ENCODE measurements at regions not wholly inside any gene's neighbourhood (a gene's known extent, or its start where the extent isn't known, plus 50 kb on each side); places are given as distances from the start of the nearest gene placed in this dataset.

GRCh38 chr7:85716353-85716752 lies 529.5 kb upstream of the SEMA3D start:
- no peak for DNase-seq (ENCODE audit: low read depth in 1 of 2, low spot score in 1 of 2)
- Histone ChIP-seq H3K27ac (replicated peaks) (no peak overlapping the region), H3K4me3 (replicated peaks; ENCODE audit: insufficient read depth, low read length) (no peak overlapping the region), H3K27me3 (ENCODE audit: insufficient read depth, poor library complexity, severe bottlenecking) (no peaks in the 10 kb centered on the region)
- TF ChIP-seq GABPA (IDR thresholded peaks at IDR 0.05; ENCODE audit: low read depth) = no peak
- no peak for TF ChIP-seq REST (IDR thresholded peaks at IDR 0.05; ENCODE audit: insufficient replicate concordance, low read depth)
- no peak for TF ChIP-seq SPI1 (IDR thresholded peaks at IDR 0.05; ENCODE audit: borderline replicate concordance, low read depth)
- TF ChIP-seq CTCF (IDR thresholded peaks at IDR 0.05; ENCODE audit: insufficient read depth, low read length) = no peak
- TF ChIP-seq POLR2AphosphoS5 (IDR thresholded peaks at IDR 0.05; ENCODE audit: low read depth) = no peak

- no peak overlapping the region for H3K4me3 ChIP-seq (replicated peaks; ENCODE audit: insufficient read depth, low read length)
- DNase-seq (ENCODE audit: low read depth in 1 of 2, low spot score in 1 of 2) = no peak
- TF ChIP-seq REST (IDR thresholded peaks at IDR 0.05; ENCODE audit: insufficient replicate concordance, low read depth) (no peak), SPI1 (IDR thresholded peaks at IDR 0.05; ENCODE audit: borderline replicate concordance, low read depth) (no peak), CTCF (IDR thresholded peaks at IDR 0.05; ENCODE audit: insufficient read depth, low read length) (no peak), GABPA (IDR thresholded peaks at IDR 0.05; ENCODE audit: low read depth) (no peak), POLR2AphosphoS5 (IDR thresholded peaks at IDR 0.05; ENCODE audit: low read depth) (no peak)
- no peak overlapping the region for H3K27ac ChIP-seq (replicated peaks)
- no peaks in the 10 kb centered on the region for H3K27me3 ChIP-seq (ENCODE audit: insufficient read depth, poor library complexity, severe bottlenecking)
Measured at GRCh38 chr7:85714951-85715350, 528.1 kb upstream of the SEMA3D start.

- DNase-seq (ENCODE audit: low read depth in 1 of 2, low spot score in 1 of 2) = no peak
- H3K27me3 ChIP-seq (ENCODE audit: insufficient read depth, poor library complexity, severe bottlenecking) = no peaks in the 10 kb centered on the region
- TF ChIP-seq POLR2AphosphoS5 (IDR thresholded peaks at IDR 0.05; ENCODE audit: low read depth) = no peak
- TF ChIP-seq REST (IDR thresholded peaks at IDR 0.05; ENCODE audit: insufficient replicate concordance, low read depth) = no peak
- TF ChIP-seq CTCF (IDR thresholded peaks at IDR 0.05; ENCODE audit: insufficient read depth, low read length) = no peak
- TF ChIP-seq GABPA (IDR thresholded peaks at IDR 0.05; ENCODE audit: low read depth) = no peak
- TF ChIP-seq SPI1 (IDR thresholded peaks at IDR 0.05; ENCODE audit: borderline replicate concordance, low read depth) = no peak
Measured at GRCh38 chr7:85714043-85714578, 527.3 kb upstream of the SEMA3D start.

More at GRCh38 chr7:85714043-85714578, 527.3 kb upstream of the SEMA3D start:
- no peak overlapping the region for H3K27ac ChIP-seq (replicated peaks)
- no peak overlapping the region for H3K4me3 ChIP-seq (replicated peaks; ENCODE audit: insufficient read depth, low read length)

Measured in HL-60 (cell line).